HepG2 (cell line): ENCODE measurements at regions not wholly inside any gene's neighbourhood (a gene's known extent, or its start where the extent isn't known, plus 50 kb on each side); places are given as distances from the start of the nearest gene placed in this dataset.

Experiments used
- BRD4 ChIP-seq: sonication (generic); formaldehyde crosslinking; IDR thresholded peaks from 2 replicates; pipeline ENCODE4 v1.4.0; 2020; ENCODE audit warnings: missing genetic modification reagents
- DNMT3B ChIP-seq: conservative IDR thresholded peaks from 2 replicates; pipeline ENCODE4 v1.6.1; 2016; ENCODE audit warnings: missing biosample characterization, control low read depth
- MTA1 ChIP-seq: sonication (generic); formaldehyde crosslinking; IDR thresholded peaks from 2 replicates; pipeline ENCODE4 v1.4.0; 2020; ENCODE audit warnings: missing genetic modification reagents, mild to moderate bottlenecking, borderline replicate concordance
- MTF2 ChIP-seq: sonication (generic); formaldehyde crosslinking; IDR thresholded peaks from 2 replicates; pipeline ENCODE4 v1.5.0; 2020; ENCODE audit warnings: missing genetic modification reagents, borderline replicate concordance
- MXD1 ChIP-seq: sonication (generic); formaldehyde crosslinking; IDR thresholded peaks from 2 replicates; pipeline ENCODE4 v1.4.0; 2020; ENCODE audit warnings: mild to moderate bottlenecking, missing genetic modification reagents
- NR2C2 ChIP-seq: sonication (generic); formaldehyde crosslinking; IDR thresholded peaks from 2 replicates; pipeline ENCODE4 v1.4.0; 2020; ENCODE audit warnings: missing genetic modification reagents, mild to moderate bottlenecking, moderate library complexity, borderline replicate concordance
- PAF1 ChIP-seq: IDR thresholded peaks from 2 replicates; pipeline ENCODE4 v1.6.1; 2016; ENCODE audit warnings: missing genetic modification reagents, missing compliant biosample characterization
- PHB2 ChIP-seq: fragments of 450-650 bp; IDR thresholded peaks from 2 replicates; pipeline ENCODE4 v1.6.1; 2018; ENCODE audit not compliant: partially characterized antibody
- SALL2 ChIP-seq: sonication (generic); formaldehyde crosslinking; IDR thresholded peaks from 2 replicates; pipeline ENCODE4 v1.8.1; 2023; ENCODE audit warnings: mild to moderate bottlenecking, missing genetic modification reagents, inconsistent platforms
- SMARCE1 ChIP-seq: fragments of 450-650 bp; IDR thresholded peaks from 2 replicates; pipeline ENCODE4 v1.6.1; 2017; ENCODE audit warnings: borderline replicate concordance
- SOX13 ChIP-seq, 3 experiments: fragments of 450-650 bp in 1 of 3; sonication (generic) in 1 of 3; formaldehyde crosslinking in 1 of 3; IDR thresholded peaks in 2 of 3; conservative IDR thresholded peaks in 1 of 3; 2 replicates each; pipeline versions ENCODE4 v1.5.0 to v1.6.1; 2016 to 2020; ENCODE audit warnings: antibody characterized with exemption in 1 of 3, mild to moderate bottlenecking in 1 of 3, missing compliant biosample characterization in 1 of 3, missing genetic modification reagents in 1 of 3, moderate library complexity in 1 of 3
- TEF ChIP-seq: sonication (generic); formaldehyde crosslinking; IDR thresholded peaks from 2 replicates; pipeline ENCODE4 v1.5.0; 2020; ENCODE audit warnings: missing genetic modification reagents
- ZBTB49 ChIP-seq: sonication (generic); formaldehyde crosslinking; IDR thresholded peaks from 2 replicates; pipeline ENCODE4 v1.4.0; 2020; ENCODE audit warnings: missing genetic modification reagents, borderline replicate concordance
- ZKSCAN8 ChIP-seq: IDR thresholded peaks from 2 replicates; pipeline ENCODE4 v1.6.1; 2016; ENCODE audit warnings: borderline replicate concordance, missing genetic modification reagents, missing compliant biosample characterization
- ZNF101 ChIP-seq: sonication (generic); formaldehyde crosslinking; IDR thresholded peaks from 2 replicates; pipeline ENCODE4 v1.4.0; 2020; ENCODE audit warnings: mild to moderate bottlenecking, low read depth, missing genetic modification reagents, borderline replicate concordance
- ZNF180 ChIP-seq: sonication (generic); formaldehyde crosslinking; IDR thresholded peaks from 2 replicates; pipeline ENCODE4 v1.4.0; 2020; ENCODE audit warnings: low read depth, missing genetic modification reagents, borderline replicate concordance
- ZNF20 ChIP-seq: sonication (generic); formaldehyde crosslinking; IDR thresholded peaks from 2 replicates; pipeline ENCODE4 v1.4.0; 2020; ENCODE audit warnings: mild to moderate bottlenecking, moderate library complexity, missing genetic modification reagents
- ZNF230 ChIP-seq: sonication (generic); formaldehyde crosslinking; IDR thresholded peaks from 2 replicates; pipeline ENCODE4 v1.4.0; 2020; ENCODE audit warnings: mild to moderate bottlenecking, missing genetic modification reagents
- ZNF235 ChIP-seq: sonication (generic); formaldehyde crosslinking; IDR thresholded peaks from 2 replicates; pipeline ENCODE4 v1.8.1; 2023; ENCODE audit warnings: mild to moderate bottlenecking, missing genetic modification reagents, borderline replicate concordance
- ZNF331 ChIP-seq: sonication (generic); formaldehyde crosslinking; IDR thresholded peaks from 2 replicates; pipeline ENCODE4 v1.4.0; 2020; ENCODE audit warnings: missing genetic modification reagents
- ZNF362 ChIP-seq: sonication (generic); formaldehyde crosslinking; IDR thresholded peaks from 2 replicates; pipeline ENCODE4 v1.4.0; 2020; ENCODE audit warnings: missing genetic modification reagents, mild to moderate bottlenecking, borderline replicate concordance
- ZNF367 ChIP-seq: sonication (generic); formaldehyde crosslinking; IDR thresholded peaks from 2 replicates; pipeline ENCODE4 v1.4.0; 2020; ENCODE audit warnings: missing genetic modification reagents, borderline replicate concordance
- ZNF510 ChIP-seq: sonication (generic); formaldehyde crosslinking; IDR thresholded peaks from 2 replicates; pipeline ENCODE4 v1.4.0; 2020; ENCODE audit warnings: low read depth, mild to moderate bottlenecking, missing genetic modification reagents
- ZNF737 ChIP-seq: sonication (generic); formaldehyde crosslinking; IDR thresholded peaks from 2 replicates; pipeline ENCODE4 v1.5.0; 2020; ENCODE audit warnings: missing genetic modification reagents, mild to moderate bottlenecking, borderline replicate concordance
- ZNF766 ChIP-seq: sonication (generic); formaldehyde crosslinking; IDR thresholded peaks from 2 replicates; pipeline ENCODE4 v1.5.0; 2020; ENCODE audit warnings: missing genetic modification reagents, borderline replicate concordance

GRCh38 chr1:58898739-58899586 is 115.1 kb upstream of the JUN start (continued):
- TF ChIP-seq ZBTB49: no peak
- TF ChIP-seq MTA1 (CRISPR knock-in tag): peak; percentile 69; the same call in 1 of the 2 replicates
- TF ChIP-seq ZNF20 (CRISPR knock-in tag): no peak
- TF ChIP-seq ZNF331 (CRISPR knock-in tag): peak; percentile 42; the same call in 1 of the 2 replicates
- no peak for TF ChIP-seq ZNF101 (CRISPR knock-in tag)
- no peak for TF ChIP-seq ZNF235
- TF ChIP-seq PAF1: no peak
- TF ChIP-seq SOX13 (IDR thresholded peaks at IDR 0.05): peak; percentile 56; the same call in 1 of the 2 replicates
- peak in 1 of 2 experiments; percentile 80; a peak in 2 of 4 replicates for TF ChIP-seq SOX13 (CRISPR knock-in tag; conservative IDR thresholded peaks at IDR 0.05 in 1 of 2, IDR thresholded peaks at IDR 0.05 in 1 of 2)
- TF ChIP-seq ZNF766 (CRISPR knock-in tag): peak; percentile 83; the same call in 1 of the 2 replicates
- TF ChIP-seq ZNF180 (CRISPR knock-in tag): no peak
- no peak for TF ChIP-seq ZNF737 (CRISPR knock-in tag)
- TF ChIP-seq NR2C2 (CRISPR knock-in tag): peak; percentile 75; the same call in 1 of the 2 replicates
- no peak for TF ChIP-seq ZNF510 (CRISPR knock-in tag)
- peak; percentile 69 for TF ChIP-seq ZKSCAN8 (CRISPR knock-in tag)
- peak; percentile 75; the same call in 1 of the 2 replicates for TF ChIP-seq MXD1 (CRISPR knock-in tag)
- no peak for TF ChIP-seq MTF2 (CRISPR knock-in tag)
- no peak for TF ChIP-seq TEF (CRISPR knock-in tag)
- no peak for TF ChIP-seq ZNF362
- TF ChIP-seq BRD4 (CRISPR knock-in tag): peak; percentile 49; the same call in 1 of the 2 replicates
- TF ChIP-seq DNMT3B (CRISPR knock-in tag): no peak
- TF ChIP-seq SMARCE1: no peak
- TF ChIP-seq SALL2 (CRISPR knock-in tag): no peak; the same call in 1 of the 2 replicates
- TF ChIP-seq ZNF367: no peak
- TF ChIP-seq PHB2: no peak
- TF ChIP-seq ZNF230 (CRISPR knock-in tag): no peak; the same call in 1 of the 2 replicates
